Osteocyte (in vitro differentiated cells): ENCODE measurements at regions not wholly inside any gene's neighbourhood (a gene's known extent, or its start where the extent isn't known, plus 50 kb on each side); places are given as distances from the start of the nearest gene placed in this dataset.
A peak's percentile ranks its signal among the peaks of the same experiment; 100 is the strongest.

ENCODE experiments used
- DNase-seq: peaks from one replicate; pipeline ENCODE4 v3.0.0; 2021; ENCODE audit warnings: mixed read lengths; ENCODE audit not compliant: unreplicated experiment; ENCODE audit errors: extremely low spot score
- H3K27ac Mint-ChIP-seq: one replicate; pipeline ENCODE4 v1.8.0; 2021; ENCODE audit warnings: mild to moderate bottlenecking, mixed read lengths; ENCODE audit not compliant: unreplicated experiment
- H3K27me3 Mint-ChIP-seq: one replicate; pipeline ENCODE4 v1.8.0; 2021; ENCODE audit warnings: mixed read lengths; ENCODE audit not compliant: unreplicated experiment
- H3K36me3 Mint-ChIP-seq: one replicate; pipeline ENCODE4 v1.8.0; 2021; ENCODE audit warnings: mixed read lengths; ENCODE audit not compliant: unreplicated experiment
- H3K4me1 Mint-ChIP-seq: one replicate; pipeline ENCODE4 v1.8.0; 2021; ENCODE audit warnings: mixed read lengths; ENCODE audit not compliant: unreplicated experiment
- H3K4me3 Mint-ChIP-seq: one replicate; pipeline ENCODE4 v1.8.0; 2021; ENCODE audit warnings: mild to moderate bottlenecking, moderate library complexity, mixed read lengths; ENCODE audit not compliant: unreplicated experiment
- H3K9me3 Mint-ChIP-seq: one replicate; pipeline ENCODE4 v1.8.0; 2021; ENCODE audit warnings: mixed read lengths; ENCODE audit not compliant: unreplicated experiment
- TF ChIP-seq, protein P1 (sequence below): fragments of 200-600 bp; sonication (generic); IDR thresholded peaks from 2 replicates; pipeline ENCODE4 v1.5.0; 2021; ENCODE audit warnings: antibody characterized with exemption, mild to moderate bottlenecking, moderate library complexity

DNA sequence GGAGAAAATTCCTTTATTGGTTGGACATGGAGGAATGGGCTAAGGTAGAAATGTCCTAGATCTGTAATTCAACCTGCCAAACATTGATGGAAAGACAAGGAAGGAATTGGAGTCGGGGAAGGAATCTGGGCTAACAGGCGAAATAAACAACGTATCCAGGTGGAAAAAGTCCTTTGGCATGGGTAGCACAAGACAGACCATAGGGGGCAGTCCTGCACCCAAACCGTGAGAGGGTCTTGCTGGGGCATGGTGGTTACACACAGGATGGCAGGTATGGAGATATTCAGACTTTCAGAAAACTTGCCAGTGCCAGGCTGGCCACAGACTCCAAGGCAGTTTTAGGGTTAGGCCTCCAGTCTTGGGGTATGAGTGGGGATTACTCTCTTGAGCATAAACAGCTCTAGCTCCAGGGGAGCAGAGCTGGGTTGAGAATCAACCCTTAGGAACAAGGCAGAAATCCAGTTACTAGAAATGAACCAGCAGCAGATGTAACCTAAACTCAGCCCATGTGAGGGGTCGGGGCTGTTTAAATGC, 188.6 kb upstream of the GDF10 start:
- Mint-ChIP-seq H3K36me3 (no peaks in the 10 kb centered on the region), H3K4me1 (peaks cover 5% of the 10 kb centered on the region), H3K27ac (no peak overlapping the region), H3K27me3 (peaks cover 11% of the 10 kb centered on the region), H3K9me3 (no peaks in the 10 kb centered on the region), H3K4me3 (no peak overlapping the region)
- TF ChIP-seq, protein P1, sequence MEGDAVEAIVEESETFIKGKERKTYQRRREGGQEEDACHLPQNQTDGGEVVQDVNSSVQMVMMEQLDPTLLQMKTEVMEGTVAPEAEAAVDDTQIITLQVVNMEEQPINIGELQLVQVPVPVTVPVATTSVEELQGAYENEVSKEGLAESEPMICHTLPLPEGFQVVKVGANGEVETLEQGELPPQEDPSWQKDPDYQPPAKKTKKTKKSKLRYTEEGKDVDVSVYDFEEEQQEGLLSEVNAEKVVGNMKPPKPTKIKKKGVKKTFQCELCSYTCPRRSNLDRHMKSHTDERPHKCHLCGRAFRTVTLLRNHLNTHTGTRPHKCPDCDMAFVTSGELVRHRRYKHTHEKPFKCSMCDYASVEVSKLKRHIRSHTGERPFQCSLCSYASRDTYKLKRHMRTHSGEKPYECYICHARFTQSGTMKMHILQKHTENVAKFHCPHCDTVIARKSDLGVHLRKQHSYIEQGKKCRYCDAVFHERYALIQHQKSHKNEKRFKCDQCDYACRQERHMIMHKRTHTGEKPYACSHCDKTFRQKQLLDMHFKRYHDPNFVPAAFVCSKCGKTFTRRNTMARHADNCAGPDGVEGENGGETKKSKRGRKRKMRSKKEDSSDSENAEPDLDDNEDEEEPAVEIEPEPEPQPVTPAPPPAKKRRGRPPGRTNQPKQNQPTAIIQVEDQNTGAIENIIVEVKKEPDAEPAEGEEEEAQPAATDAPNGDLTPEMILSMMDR = no peak
- peak; percentile 48 for DNase-seq

DNA sequence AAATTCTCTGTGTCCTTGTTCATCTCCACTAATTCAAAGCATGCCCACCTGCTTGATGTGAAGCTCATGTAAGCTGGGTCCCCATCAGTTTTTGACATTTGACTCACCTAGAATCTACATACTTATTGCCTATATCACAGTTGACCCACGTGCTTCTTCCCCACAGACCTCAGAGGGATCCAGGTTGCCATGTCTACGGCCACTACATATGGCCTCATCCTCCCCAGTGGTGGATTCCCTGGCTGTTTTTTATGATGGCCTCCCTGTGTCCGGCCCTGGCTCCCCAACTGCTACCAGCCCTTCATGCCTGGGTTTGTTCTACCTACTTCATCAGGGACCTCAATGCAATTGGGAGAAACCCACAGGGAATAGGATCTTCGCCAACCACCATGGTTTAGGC, 187.4 kb upstream of the GDF10 start:
- TF ChIP-seq, protein P1 = no peak
- H3K27ac Mint-ChIP-seq = no peak overlapping the region
- peaks cover 11% of the 10 kb centered on the region for H3K27me3 Mint-ChIP-seq

DNA sequence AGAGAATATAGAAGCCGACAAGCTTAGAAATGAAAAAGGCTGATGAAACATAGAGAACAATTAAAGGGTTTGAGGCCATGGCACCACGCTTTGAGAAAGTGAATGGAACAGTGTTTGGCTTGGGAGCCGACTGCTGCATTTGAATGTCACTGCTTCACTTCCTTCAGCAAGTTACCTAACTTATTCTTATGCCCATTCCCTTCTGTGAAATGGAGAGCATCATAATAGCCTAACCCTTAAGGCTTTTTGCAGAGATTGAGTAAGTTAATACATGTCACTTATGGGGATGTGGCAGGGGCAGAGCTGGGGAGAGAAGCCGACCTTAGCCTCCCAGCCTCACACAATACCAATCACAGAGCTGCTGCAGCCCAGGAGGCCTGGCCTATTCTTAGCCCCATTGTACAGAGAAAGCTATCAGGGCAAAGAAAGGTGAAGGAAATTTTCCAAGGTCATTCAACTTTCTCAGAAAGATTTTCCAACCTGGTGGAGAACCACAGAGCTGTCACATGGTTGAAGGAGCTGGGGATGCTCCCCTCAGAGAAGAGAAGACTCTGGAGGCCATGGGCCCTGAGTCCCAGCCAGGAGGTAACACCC, 186.0 kb upstream of the GDF10 start:
- Mint-ChIP-seq H3K4me3 (no peak overlapping the region), H3K27ac (no peak overlapping the region), H3K27me3 (peaks cover 15% of the 10 kb centered on the region), H3K4me1 (peaks cover 9% of the 10 kb centered on the region), H3K9me3 (no peaks in the 10 kb centered on the region), H3K36me3 (no peaks in the 10 kb centered on the region)
- DNase-seq = peak; percentile 34
- TF ChIP-seq, protein P1 = no peak

More for the DNA sequence above, 187.4 kb upstream of the GDF10 start:
- Mint-ChIP-seq H3K4me3 (no peak overlapping the region), H3K9me3 (no peaks in the 10 kb centered on the region), H3K4me1 (peaks cover 9% of the 10 kb centered on the region), H3K36me3 (no peaks in the 10 kb centered on the region)
- peak; percentile 30 for DNase-seq

DNA sequence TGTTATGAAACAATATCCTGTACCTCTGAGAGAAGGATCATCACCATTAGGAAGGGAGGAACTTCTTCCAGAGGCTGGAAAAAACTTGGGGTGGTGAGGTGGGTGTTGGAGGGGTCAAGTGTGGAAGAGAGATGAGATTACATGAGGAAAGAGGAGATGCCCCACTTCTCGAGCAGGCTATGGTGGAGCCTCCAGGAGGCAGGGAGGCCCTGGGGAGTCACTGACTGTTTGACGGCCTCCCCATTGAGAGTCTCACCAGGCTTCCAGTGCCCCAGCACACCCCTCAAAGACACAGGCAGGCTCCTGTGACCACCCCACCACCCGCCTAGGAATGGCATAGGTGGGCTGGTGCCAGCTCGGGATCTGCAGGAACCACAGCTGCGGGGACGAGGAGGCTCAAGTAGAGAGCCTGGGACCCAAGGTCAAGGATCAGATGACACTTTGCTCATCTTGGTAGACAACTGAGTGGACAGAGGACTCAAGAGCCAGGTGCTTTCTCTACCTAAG, 185.3 kb upstream of the GDF10 start:
- Mint-ChIP-seq H3K9me3 (no peaks in the 10 kb centered on the region), H3K36me3 (no peaks in the 10 kb centered on the region), H3K4me3 (no peak overlapping the region), H3K4me1 (peaks cover 9% of the 10 kb centered on the region), H3K27me3 (peaks cover 16% of the 10 kb centered on the region), H3K27ac (no peak overlapping the region)
- peak; percentile 73 for DNase-seq
- TF ChIP-seq, protein P1 = no peak

DNA sequence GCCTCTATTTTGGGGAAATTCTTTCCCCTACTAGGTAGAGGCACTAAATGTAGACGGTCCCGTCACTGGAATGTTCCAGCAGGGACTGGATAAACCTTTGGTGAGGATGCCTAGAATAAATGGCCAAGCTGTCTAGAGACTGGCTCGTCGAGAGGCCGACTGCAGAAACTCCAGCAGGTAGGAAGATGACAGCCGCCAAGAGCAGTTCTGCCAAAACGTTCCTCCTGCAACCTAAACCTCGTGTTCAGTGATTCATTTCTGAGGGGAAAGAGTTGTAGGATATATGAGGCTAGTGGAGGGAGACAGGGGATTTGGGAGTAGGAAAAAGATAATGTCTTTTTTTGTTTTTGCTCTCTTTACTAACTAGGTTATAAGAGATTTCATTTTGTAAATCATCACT, 184.7 kb upstream of the GDF10 start:
- H3K4me1 Mint-ChIP-seq = peaks cover 9% of the 10 kb centered on the region
- TF ChIP-seq, protein P1 = no peak
- no peak for DNase-seq
- H3K4me3 Mint-ChIP-seq = no peak overlapping the region
- no peaks in the 10 kb centered on the region for H3K36me3 Mint-ChIP-seq
- no peaks in the 10 kb centered on the region for H3K9me3 Mint-ChIP-seq
- peaks cover 18% of the 10 kb centered on the region for H3K27me3 Mint-ChIP-seq
- no peak overlapping the region for H3K27ac Mint-ChIP-seq
